T-helper 1 cell treated with Interleukin-12 subunit alpha and Interleukin-12 subunit beta and Interleukin-4 antibody, amounts not matched to agents 30 μg/mL and 1 μg/mL, for 36 hours (primary cell): ENCODE measurements at regions not wholly inside any gene's neighbourhood (a gene's known extent, or its start where the extent isn't known, plus 50 kb on each side); places are given as distances from the start of the nearest gene placed in this dataset.

Experiments
- H3K27ac Mint-ChIP-seq: one replicate; pipeline ENCODE4 v1.8.0; 2021; ENCODE audit warnings: mild to moderate bottlenecking, mixed read lengths
- H3K27me3 Mint-ChIP-seq: one replicate; pipeline ENCODE4 v1.8.0; 2021; ENCODE audit warnings: low read depth, mixed read lengths
- H3K36me3 Mint-ChIP-seq: one replicate; pipeline ENCODE4 v1.8.0; 2021; ENCODE audit warnings: low read depth, mixed read lengths
- H3K4me1 Mint-ChIP-seq: one replicate; pipeline ENCODE4 v1.8.0; 2021; ENCODE audit warnings: low read depth, mixed read lengths
- H3K4me3 Mint-ChIP-seq: one replicate; pipeline ENCODE4 v1.8.0; 2021; ENCODE audit warnings: mild to moderate bottlenecking, moderate library complexity, mixed read lengths
- H3K9me3 Mint-ChIP-seq: one replicate; pipeline ENCODE4 v1.8.0; 2021; ENCODE audit warnings: mixed read lengths

- H3K27ac Mint-ChIP-seq = no peak overlapping the region
- no peaks in the 10 kb centered on the region for H3K27me3 Mint-ChIP-seq
- H3K9me3 Mint-ChIP-seq = no peaks in the 10 kb centered on the region
- no peak overlapping the region for H3K4me3 Mint-ChIP-seq
- no peaks in the 10 kb centered on the region for H3K4me1 Mint-ChIP-seq
- no peaks in the 10 kb centered on the region for H3K36me3 Mint-ChIP-seq
These were observed 149.3 kb upstream of the BMP4 start for GRCh38 chr14:54105898-54106297.

- Mint-ChIP-seq H3K27me3 (no peaks in the 10 kb centered on the region), H3K4me1 (no peaks in the 10 kb centered on the region), H3K4me3 (no peak overlapping the region), H3K9me3 (no peaks in the 10 kb centered on the region), H3K27ac (no peak overlapping the region), H3K36me3 (no peaks in the 10 kb centered on the region)
These were observed 150.2 kb upstream of the BMP4 start for GRCh38 chr14:54106661-54107377.

GRCh38 chr14:54108481-54109471 lies 152.2 kb upstream of the BMP4 start:
- Mint-ChIP-seq H3K4me1 (no peaks in the 10 kb centered on the region), H3K9me3 (peaks cover 6% of the 10 kb centered on the region), H3K36me3 (no peaks in the 10 kb centered on the region), H3K4me3 (no peak overlapping the region), H3K27ac (no peak overlapping the region), H3K27me3 (no peaks in the 10 kb centered on the region)

GRCh38 chr14:54109521-54110120 lies 153.0 kb upstream of the BMP4 start:
- no peak overlapping the region for H3K4me3 Mint-ChIP-seq
- no peak overlapping the region for H3K27ac Mint-ChIP-seq
- H3K27me3 Mint-ChIP-seq = no peaks in the 10 kb centered on the region
- peaks cover 6% of the 10 kb centered on the region for H3K9me3 Mint-ChIP-seq
- no peaks in the 10 kb centered on the region for H3K4me1 Mint-ChIP-seq
- no peaks in the 10 kb centered on the region for H3K36me3 Mint-ChIP-seq

GRCh38 chr14:54114941-54115340 lies 158.3 kb upstream of the BMP4 start:
- peaks cover 6% of the 10 kb centered on the region for H3K9me3 Mint-ChIP-seq

GRCh38 chr14:54116198-54116885 lies 159.7 kb upstream of the BMP4 start:
- peaks cover 6% of the 10 kb centered on the region for H3K9me3 Mint-ChIP-seq
- no peaks in the 10 kb centered on the region for H3K4me1 Mint-ChIP-seq
- H3K27ac Mint-ChIP-seq = no peak overlapping the region
- no peak overlapping the region for H3K4me3 Mint-ChIP-seq
- no peaks in the 10 kb centered on the region for H3K27me3 Mint-ChIP-seq
- H3K36me3 Mint-ChIP-seq = no peaks in the 10 kb centered on the region

More at GRCh38 chr14:54114941-54115340, 158.3 kb upstream of the BMP4 start:
- no peaks in the 10 kb centered on the region for H3K27me3 Mint-ChIP-seq
- H3K27ac Mint-ChIP-seq = no peak overlapping the region
- no peaks in the 10 kb centered on the region for H3K4me1 Mint-ChIP-seq
- no peaks in the 10 kb centered on the region for H3K36me3 Mint-ChIP-seq
- no peak overlapping the region for H3K4me3 Mint-ChIP-seq

- no peak overlapping the region for H3K4me3 Mint-ChIP-seq
These were observed 160.3 kb upstream of the BMP4 start for GRCh38 chr14:54116972-54117371.

GRCh38 chr14:54117396-54117795 lies 160.8 kb upstream of the BMP4 start:
- no peaks in the 10 kb centered on the region for H3K27me3 Mint-ChIP-seq
- H3K4me1 Mint-ChIP-seq = no peaks in the 10 kb centered on the region
- no peak overlapping the region for H3K27ac Mint-ChIP-seq
- H3K9me3 Mint-ChIP-seq = peaks cover 4% of the 10 kb centered on the region
- H3K4me3 Mint-ChIP-seq = no peak overlapping the region
- H3K36me3 Mint-ChIP-seq = no peaks in the 10 kb centered on the region

More at GRCh38 chr14:54116972-54117371, 160.3 kb upstream of the BMP4 start:
- Mint-ChIP-seq H3K4me1 (no peaks in the 10 kb centered on the region), H3K36me3 (no peaks in the 10 kb centered on the region), H3K27ac (no peak overlapping the region), H3K9me3 (peaks cover 6% of the 10 kb centered on the region), H3K27me3 (no peaks in the 10 kb centered on the region)

- H3K9me3 Mint-ChIP-seq = peaks cover 4% of the 10 kb centered on the region
- no peaks in the 10 kb centered on the region for H3K36me3 Mint-ChIP-seq
- no peaks in the 10 kb centered on the region for H3K27me3 Mint-ChIP-seq
- H3K4me3 Mint-ChIP-seq = no peak overlapping the region
- H3K4me1 Mint-ChIP-seq = no peaks in the 10 kb centered on the region
- H3K27ac Mint-ChIP-seq = no peak overlapping the region
These were observed 161.3 kb upstream of the BMP4 start for GRCh38 chr14:54117924-54118323.

- Mint-ChIP-seq H3K27ac (no peak overlapping the region), H3K27me3 (no peaks in the 10 kb centered on the region), H3K9me3 (peaks cover 4% of the 10 kb centered on the region), H3K4me3 (no peak overlapping the region), H3K36me3 (no peaks in the 10 kb centered on the region), H3K4me1 (no peaks in the 10 kb centered on the region)
These were observed 163.6 kb upstream of the BMP4 start for GRCh38 chr14:54120260-54120659.

GRCh38 chr14:54121466-54122027 lies 164.9 kb upstream of the BMP4 start:
- no peak overlapping the region for H3K27ac Mint-ChIP-seq
- H3K27me3 Mint-ChIP-seq = no peaks in the 10 kb centered on the region
- H3K4me3 Mint-ChIP-seq = no peak overlapping the region
- peaks cover 4% of the 10 kb centered on the region for H3K9me3 Mint-ChIP-seq
- no peaks in the 10 kb centered on the region for H3K36me3 Mint-ChIP-seq
- no peaks in the 10 kb centered on the region for H3K4me1 Mint-ChIP-seq

- H3K27ac Mint-ChIP-seq = no peak overlapping the region
- peaks cover 4% of the 10 kb centered on the region for H3K9me3 Mint-ChIP-seq
- H3K4me1 Mint-ChIP-seq = no peaks in the 10 kb centered on the region
- no peaks in the 10 kb centered on the region for H3K36me3 Mint-ChIP-seq
- no peaks in the 10 kb centered on the region for H3K27me3 Mint-ChIP-seq
- H3K4me3 Mint-ChIP-seq = no peak overlapping the region
These were observed 167.2 kb upstream of the BMP4 start for GRCh38 chr14:54123841-54124240.

GRCh38 chr14:54125109-54125508 lies 168.5 kb upstream of the BMP4 start:
- H3K9me3 Mint-ChIP-seq = peaks cover 4% of the 10 kb centered on the region
- H3K36me3 Mint-ChIP-seq = no peaks in the 10 kb centered on the region
- H3K27me3 Mint-ChIP-seq = no peaks in the 10 kb centered on the region
- H3K4me3 Mint-ChIP-seq = no peak overlapping the region
- H3K4me1 Mint-ChIP-seq = no peaks in the 10 kb centered on the region
- H3K27ac Mint-ChIP-seq = no peak overlapping the region

GRCh38 chr14:54126947-54127346 lies 170.3 kb upstream of the BMP4 start:
- no peak overlapping the region for H3K4me3 Mint-ChIP-seq
- no peaks in the 10 kb centered on the region for H3K27me3 Mint-ChIP-seq
- H3K27ac Mint-ChIP-seq = no peak overlapping the region
- H3K9me3 Mint-ChIP-seq = peaks cover 4% of the 10 kb centered on the region
- H3K4me1 Mint-ChIP-seq = no peaks in the 10 kb centered on the region
- H3K36me3 Mint-ChIP-seq = no peaks in the 10 kb centered on the region
